CD14-positive monocyte (primary cell): ENCODE measurements at regions not wholly inside any gene's neighbourhood (a gene's known extent, or its start where the extent isn't known, plus 50 kb on each side); places are given as distances from the start of the nearest gene placed in this dataset.

Source experiments
- DNase-seq, 3 donors: peaks; one replicate each; pipeline ENCODE4 v3.0.0-alpha.2; 2011 to 2022
- H2AFZ ChIP-seq: 2 replicates; pipeline ENCODE4 v1.6.0; 2012; ENCODE audit warnings: mild to moderate bottlenecking, low read depth, low read length, inconsistent platforms; ENCODE audit not compliant: insufficient read depth, poor library complexity, severe bottlenecking
- H3K27ac ChIP-seq, 2 donors: 1 replicate in 1 of 2; 2 replicates in 1 of 2; pipeline ENCODE4 v1.5.1; 2012 to 2013; ENCODE audit warnings: low read length in 2 of 2, control low read depth in 1 of 2, inconsistent platforms in 1 of 2, low read depth in 1 of 2, mild to moderate bottlenecking in 1 of 2
- H3K27me3 ChIP-seq, 2 donors: one replicate each; pipeline versions ENCODE4 v1.6.0 to v1.6.1; 2011 to 2013; ENCODE audit warnings: low read length in 2 of 2; ENCODE audit not compliant: control insufficient read depth in 2 of 2, insufficient read depth in 2 of 2
- H3K36me3 ChIP-seq, 2 donors: replicated peaks in 1 of 2; 1 replicate in 1 of 2; 2 replicates in 1 of 2; pipeline versions ENCODE4 v1.5.1 to v1.6.1; 2012 to 2013; ENCODE audit warnings: low read length in 2 of 2, control low read depth in 1 of 2, inconsistent platforms in 1 of 2, mild to moderate bottlenecking in 1 of 2; ENCODE audit not compliant: insufficient read depth in 2 of 2, control insufficient read depth in 1 of 2
- H3K4me1 ChIP-seq, 2 donors: 1 replicate in 1 of 2; 2 replicates in 1 of 2; pipeline versions ENCODE4 v1.5.1 to v1.6.1; 2012 to 2013; ENCODE audit warnings: low read length in 2 of 2, control low read depth in 1 of 2, inconsistent platforms in 1 of 2, mild to moderate bottlenecking in 1 of 2, moderate library complexity in 1 of 2; ENCODE audit not compliant: insufficient read depth in 2 of 2, control insufficient read depth in 1 of 2
- H3K4me2 ChIP-seq: replicated peaks from 2 replicates; pipeline ENCODE3; 2012; ENCODE audit warnings: low read length, moderate library complexity, mild to moderate bottlenecking; ENCODE audit not compliant: poor library complexity, severe bottlenecking; ENCODE audit errors: extremely low read depth
- H3K4me3 ChIP-seq, 3 experiments: fragments of 200-600 bp in 1 of 3; sonication (generic) in 1 of 3; replicated peaks in 1 of 3; 1 replicate in 2 of 3; 2 replicates in 1 of 3; pipeline ENCODE4 v1.5.1; 2011 to 2013; ENCODE audit warnings: low read length in 3 of 3, mild to moderate bottlenecking in 3 of 3, control low read depth in 2 of 3, low read depth in 2 of 3, inconsistent platforms in 1 of 3, moderate library complexity in 1 of 3
- H3K79me2 ChIP-seq: 2 replicates; pipeline ENCODE4 v1.6.0; 2012; ENCODE audit warnings: mild to moderate bottlenecking, control low read depth, inconsistent platforms, low read length, moderate library complexity; ENCODE audit not compliant: insufficient read depth
- H3K9ac ChIP-seq: 2 replicates; pipeline ENCODE4 v1.6.0; 2017; ENCODE audit warnings: low read length, mild to moderate bottlenecking; ENCODE audit not compliant: insufficient read depth, poor library complexity, severe bottlenecking
- H3K9me3 ChIP-seq, 2 donors: replicated peaks in 1 of 2; 1 replicate in 1 of 2; 2 replicates in 1 of 2; pipeline versions ENCODE4 v1.5.1 to v1.6.1; 2012 to 2013; ENCODE audit warnings: low read length in 2 of 2, control low read depth in 1 of 2; ENCODE audit not compliant: control insufficient read depth in 1 of 2, insufficient read depth in 1 of 2
- H4K20me1 ChIP-seq: 2 replicates; pipeline ENCODE4 v1.6.0; 2012; ENCODE audit warnings: mild to moderate bottlenecking, low read length, control low read depth, moderate library complexity; ENCODE audit not compliant: insufficient read depth
- H3K27ac Mint-ChIP-seq, 7 donors: one replicate each; pipeline ENCODE4 v1.8.0; 2020; ENCODE audit warnings: mild to moderate bottlenecking in 7 of 7, mixed read lengths in 7 of 7, moderate library complexity in 6 of 7, inconsistent platforms in 2 of 7
- H3K27me3 Mint-ChIP-seq, 3 donors: one replicate each; pipeline ENCODE4 v1.8.0; 2021 to 2022; ENCODE audit warnings: low read depth in 3 of 3, mild to moderate bottlenecking in 3 of 3, mixed read lengths in 3 of 3, moderate library complexity in 3 of 3, inconsistent platforms in 1 of 3
- H3K36me3 Mint-ChIP-seq, 2 donors: one replicate each; pipeline ENCODE4 v1.8.0; 2020; ENCODE audit warnings: mixed read lengths in 2 of 2, inconsistent platforms in 1 of 2, mild to moderate bottlenecking in 1 of 2
- H3K4me1 Mint-ChIP-seq: one replicate; pipeline ENCODE4 v1.8.0; 2020; ENCODE audit warnings: mild to moderate bottlenecking, mixed read lengths
- H3K4me3 Mint-ChIP-seq, 2 donors: one replicate each; pipeline ENCODE4 v1.8.0; 2020; ENCODE audit warnings: mild to moderate bottlenecking in 2 of 2, mixed read lengths in 2 of 2, moderate library complexity in 1 of 2
- H3K9me3 Mint-ChIP-seq, 7 donors: one replicate each; pipeline ENCODE4 v1.8.0; 2020 to 2022; ENCODE audit warnings: mixed read lengths in 7 of 7, mild to moderate bottlenecking in 6 of 7, moderate library complexity in 6 of 7, inconsistent platforms in 2 of 7
- CTCF ChIP-seq: fragments of 200-600 bp; IDR thresholded peaks from one replicate; pipeline ENCODE4 v1.8.0; 2022; ENCODE audit warnings: antibody characterized with exemption, mild to moderate bottlenecking
- WGBS: methylation state at CpG from one replicate; pipeline ENCODE4 v1.1.5; 2013; ENCODE audit warnings: missing lambda C conversion rate; ENCODE audit not compliant: insufficient coverage; 5-methylcytosine and 5-hydroxymethylcytosine counted together
- intact Hi-C, 2 donors: fragments of 100-400 bp; cut with micrococcal nuclease; formaldehyde crosslinking; loops; one replicate each; pipeline versions ENCODE4 v1.15.0 to v1.15.1; 2023

- peaks cover 0 to 1% of the 10 kb centered on the region in 2 donors for H3K9me3 ChIP-seq
- no peak overlapping the region for H3K4me3 ChIP-seq
- Mint-ChIP-seq H3K36me3 (no peaks in the 10 kb centered on the region), H3K4me3 (peak overlapping the region in 1 of 2 donors; percentile 16), H3K27me3 (peaks cover 10 to 29% (median 15%) of the 10 kb centered on the region in 3 donors), H3K9me3 (peaks cover 0 to 9% (median 3%) of the 10 kb centered on the region in 7 donors), H3K4me1 (peaks cover 28% of the 10 kb centered on the region), H3K27ac (no peak overlapping the region)
- DNase-seq = no peak
- H3K4me2 ChIP-seq = no peak overlapping the region
- no peaks in the 10 kb centered on the region for H4K20me1 ChIP-seq
- peaks cover 19 to 25% of the 10 kb centered on the region in 2 donors for H3K4me1 ChIP-seq
- no peak overlapping the region for H3K27ac ChIP-seq
- H3K79me2 ChIP-seq = no peaks in the 10 kb centered on the region
- no peak overlapping the region for H2AFZ ChIP-seq
- no peaks in the 10 kb centered on the region for H3K36me3 ChIP-seq
- H3K9ac ChIP-seq = no peak overlapping the region
- WGBS = 97% methylated on average over 5 of the region's 8 CpGs
- peaks cover 0 to 7% of the 10 kb centered on the region in 2 donors for H3K27me3 ChIP-seq
- TF ChIP-seq CTCF = no peak
- intact Hi-C loops = loop anchor here in 1 of 2 donors (10.0 kb wide), 1 partner anchor 457 kb away; no protein-coding TSS in a partner anchor
Measured at GRCh38 chr22:45098056-45098455, 65.7 kb upstream of the NUP50 start.

- Histone ChIP-seq H3K4me1 (peaks cover 22 to 29% of the 10 kb centered on the region in 2 donors), H3K9me3 (no peaks in the 10 kb centered on the region), H3K27me3 (peaks cover 0 to 5% of the 10 kb centered on the region in 2 donors), H4K20me1 (no peaks in the 10 kb centered on the region), H3K79me2 (no peaks in the 10 kb centered on the region), H3K36me3 (no peaks in the 10 kb centered on the region), H3K4me3 (no peak overlapping the region), H2AFZ (no peak overlapping the region), H3K4me2 (no peak overlapping the region), H3K9ac (no peak overlapping the region), H3K27ac (no peak overlapping the region)
- no peak for TF ChIP-seq CTCF
- Mint-ChIP-seq H3K27me3 (peaks cover 13 to 18% (median 13%) of the 10 kb centered on the region in 3 donors), H3K4me1 (peaks cover 30% of the 10 kb centered on the region), H3K27ac (peak overlapping the region in 1 of 7 donors; percentile 18), H3K4me3 (no peak overlapping the region), H3K36me3 (no peaks in the 10 kb centered on the region), H3K9me3 (peaks cover 0 to 2% (median 0%) of the 10 kb centered on the region in 7 donors)
- no peak for DNase-seq
- WGBS = 87% methylated on average over 6 of the region's 9 CpGs
- intact Hi-C loops = loop anchor here (10.0 kb wide), 2 partner anchors 75 to 455 kb away; no protein-coding TSS in a partner anchor
Measured at GRCh38 chr22:45099961-45100360, 63.8 kb upstream of the NUP50 start.
